KBM-7 (cell line): ENCODE measurements at regions not wholly inside any gene's neighbourhood (a gene's known extent, or its start where the extent isn't known, plus 50 kb on each side); places are given as distances from the start of the nearest gene placed in this dataset.
"Not testable (repeated sequence)": the region's sequence is repeated elsewhere in the genome, so short reads cannot be mapped to it uniquely, and the experiment has no call there.

Source experiments
- DNase-seq: peaks from one replicate; pipeline ENCODE4 v3.0.0-alpha.2; 2015
- in situ Hi-C: fragments of 300-500 bp; cut with MboI; formaldehyde crosslinking; loops from 2 replicates; pipeline ENCODE4 v1.14.3; 2020; ENCODE audit warnings: low sequenced_read_pairs, low pct_unique_long_range_greater_than_20kb, mixed read lengths

- DNase-seq, in situ Hi-C loops: not testable (repeated sequence)
Measured at GRCh38 chrX:107296184-107296583, 89.8 kb downstream of the DNAAF6 start.

- in situ Hi-C loops, result no loop called here
- no peak for DNase-seq
Measured at GRCh38 chrX:107298276-107298675, 91.9 kb downstream of the DNAAF6 start.

GRCh38 chrX:107301253-107301652 lies 94.8 kb downstream of the DNAAF6 start:
- no peak for DNase-seq
- in situ Hi-C loops, result no loop called here

- no peak for DNase-seq
- in situ Hi-C loops, result no loop called here
Measured at GRCh38 chrX:107304141-107304540, 97.7 kb downstream of the DNAAF6 start.

GRCh38 chrX:107323786-107324492 lies 117.5 kb downstream of the DNAAF6 start:
- no peak for DNase-seq
- in situ Hi-C loops, result no loop called here

- in situ Hi-C loops, result no loop called here
- peak; percentile 28 for DNase-seq
Measured at GRCh38 chrX:107324493-107325310, 118.3 kb downstream of the DNAAF6 start.

- no peak for DNase-seq
- in situ Hi-C loops, result no loop called here
Measured at GRCh38 chrX:107325467-107325866, 119.1 kb downstream of the DNAAF6 start.

GRCh38 chrX:107348051-107348450 lies 101.4 kb upstream of the FRMPD3 start:
- DNase-seq, result no peak
- in situ Hi-C loops, result no loop called here

GRCh38 chrX:107348990-107349389 lies 100.5 kb upstream of the FRMPD3 start:
- DNase-seq, result no peak
- in situ Hi-C loops, result no loop called here

- no peak for DNase-seq
- in situ Hi-C loops, result no loop called here
Measured at GRCh38 chrX:107355533-107355932, 93.9 kb upstream of the FRMPD3 start.

GRCh38 chrX:107360788-107361360 lies 88.6 kb upstream of the FRMPD3 start:
- in situ Hi-C loops, result no loop called here
- DNase-seq, result no peak

GRCh38 chrX:107370185-107370584 lies 79.3 kb upstream of the FRMPD3 start:
- in situ Hi-C loops, DNase-seq: not testable (repeated sequence)

- no peak for DNase-seq
- in situ Hi-C loops, result no loop called here
Measured at GRCh38 chrX:107374132-107374531, 75.3 kb upstream of the FRMPD3 start.

- in situ Hi-C loops, result no loop called here
- no peak for DNase-seq
Measured at GRCh38 chrX:107374831-107375230, 74.6 kb upstream of the FRMPD3 start.

GRCh38 chrX:107376186-107376585 lies 73.3 kb upstream of the FRMPD3 start:
- in situ Hi-C loops, DNase-seq: not testable (repeated sequence)

- no peak for DNase-seq
- in situ Hi-C loops, result no loop called here
Measured at GRCh38 chrX:107384397-107385105, 64.9 kb upstream of the FRMPD3 start.

- DNase-seq, result no peak
- in situ Hi-C loops, result no loop called here
Measured at GRCh38 chrX:107389726-107390125, 59.7 kb upstream of the FRMPD3 start.

GRCh38 chrX:107393656-107394055 lies 55.8 kb upstream of the FRMPD3 start:
- DNase-seq, in situ Hi-C loops: not testable (repeated sequence)

- no peak for DNase-seq
- in situ Hi-C loops, result no loop called here
Measured at GRCh38 chrX:107396235-107396634, 53.2 kb upstream of the FRMPD3 start.

- DNase-seq, result no peak
- in situ Hi-C loops, result no loop called here
Measured at GRCh38 chrX:107396783-107397182, 52.7 kb upstream of the FRMPD3 start.
